SH-SY5Y (cell line): ENCODE measurements at regions not wholly inside any gene's neighbourhood (a gene's known extent, or its start where the extent isn't known, plus 50 kb on each side); places are given as distances from the start of the nearest gene placed in this dataset.

ENCODE experiments used
- GATA2 ChIP-seq: IDR thresholded peaks from 2 replicates; pipeline ENCODE4 v1.6.1; 2011; ENCODE audit warnings: mild to moderate bottlenecking, low read depth, low read length
- GATA3 ChIP-seq: IDR thresholded peaks from 2 replicates; pipeline ENCODE4 v1.6.1; 2011; ENCODE audit warnings: low read depth, mild to moderate bottlenecking, low read length, moderate library complexity

DNA sequence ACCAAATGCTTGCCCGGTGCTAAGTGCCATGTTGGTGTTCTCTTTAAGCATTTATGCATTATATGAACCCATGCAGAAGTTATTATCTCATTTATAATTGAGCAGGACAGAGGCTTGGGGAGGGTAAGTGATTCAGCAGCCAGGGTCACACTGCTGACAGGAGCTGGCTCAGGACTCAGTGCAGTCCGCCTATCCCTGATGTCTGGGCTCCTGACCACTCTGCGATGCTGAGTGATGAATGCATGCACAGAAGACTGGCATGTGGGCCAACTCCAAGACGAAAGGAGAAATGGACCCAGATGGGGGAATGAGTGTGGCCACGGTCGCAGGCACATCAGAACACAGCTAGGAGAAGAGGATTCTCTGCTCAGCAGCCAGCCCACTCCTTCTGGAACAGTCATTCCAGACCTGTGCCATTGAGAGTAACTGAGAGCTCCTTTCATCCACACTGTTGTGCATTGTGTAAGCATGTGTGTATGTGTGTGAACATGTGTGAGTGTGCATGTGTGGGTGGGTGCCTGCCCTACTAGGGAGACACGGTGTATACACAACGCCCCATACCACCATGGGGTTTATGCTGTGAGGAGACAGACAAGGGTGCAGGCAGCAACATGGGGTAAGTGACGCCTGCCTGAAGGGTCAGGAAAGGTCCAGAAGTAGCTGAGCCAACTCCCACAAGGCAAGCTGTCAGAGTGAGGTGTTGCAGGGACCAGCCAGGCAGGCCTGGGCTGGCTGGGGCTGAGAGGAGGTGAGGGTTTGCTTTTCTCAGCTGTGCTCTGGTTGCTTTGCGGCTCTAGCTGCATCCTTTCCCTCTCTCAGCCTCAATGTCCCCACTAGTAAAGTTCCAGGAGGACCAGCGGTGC is 97.8 kb upstream of the PMEPA1 start:
- TF ChIP-seq GATA2 (no peak), GATA3 (no peak)
